Right lobe of liver (tissue), 4 donors: ENCODE measurements at regions not wholly inside any gene's neighbourhood (a gene's known extent, or its start where the extent isn't known, plus 50 kb on each side); places are given as distances from the start of the nearest gene placed in this dataset.

Experiments
- CTCF ChIP-seq, 4 donors: fragments of 200-600 bp in 3 of 4; fragments of 450-650 bp in 1 of 4; IDR thresholded peaks; one replicate each; pipeline versions ENCODE4 v1.5.1 to v1.8.0; 2016 to 2022; ENCODE audit warnings: antibody characterized with exemption in 4 of 4, mild to moderate bottlenecking in 2 of 4
- POLR2A ChIP-seq: fragments of 450-650 bp; IDR thresholded peaks from one replicate; pipeline ENCODE4 v1.6.1; 2017; ENCODE audit warnings: antibody characterized with exemption, mild to moderate bottlenecking
- donor health status: DM: no; HTN: no; CAD: no.
- donor health status: DM: no; HTN: no; CAD: no.
- donor health status: DM: no; HTN: yes; CAD: no.

GRCh38 chr13:19267746-19268145, 86.1 kb upstream of the TUBA3C start:
- no peak for TF ChIP-seq POLR2A
- no peak for TF ChIP-seq CTCF (IDR thresholded peaks at IDR 0.05)
